ENCODE measurements at regions not wholly inside any gene's neighbourhood (a gene's known extent, or its start where the extent isn't known, plus 50 kb on each side); places are given as distances from the start of the nearest gene placed in this dataset.

- Mint-ChIP-seq H3K9me3 (no peaks in the 10 kb centered on the region), H3K27me3 (ENCODE audit: insufficient read depth) (no peaks in the 10 kb centered on the region), H3K4me1 (peaks cover 15% of the 10 kb centered on the region), H3K36me3 (ENCODE audit: low read depth) (no peaks in the 10 kb centered on the region), H3K27ac (no peak overlapping the region), H3K4me3 (no peak overlapping the region)
- Histone ChIP-seq H3K36me3 (ENCODE audit: control insufficient read depth, insufficient read depth, low read length) (no peaks in the 10 kb centered on the region), H3K4me1 (ENCODE audit: control insufficient read depth, insufficient read depth, low read length) (peaks cover 5% of the 10 kb centered on the region), H3K9me3 (ENCODE audit: control insufficient read depth, low read length) (no peaks in the 10 kb centered on the region), H3K27me3 (ENCODE audit: control insufficient read depth, insufficient read depth, low read length, poor library complexity, severe bottlenecking) (no peaks in the 10 kb centered on the region), H3K27ac (ENCODE audit: low read depth, low read length) (no peak overlapping the region), H3K9ac (ENCODE audit: extremely low read depth, low read length, poor library complexity, severe bottlenecking) (no peak overlapping the region), H3K4me3 (ENCODE audit: low read length) (no peak overlapping the region)
- TF ChIP-seq CTCF (conservative IDR thresholded peaks at IDR 0.05): no peak
- WGBS, 2 experiments (ENCODE audit: insufficient coverage in 1 of 2, insufficient read length in 1 of 2): 100% methylated on average over 1 of the region's 1 CpG
- DNase-seq: no peak
These were observed 110.9 kb upstream of the TPM1 start for GRCh38 chr15:62931650-62932049.

GRCh38 chr15:62932436-62932835 is 110.1 kb upstream of the TPM1 start:
- H3K4me1 ChIP-seq (ENCODE audit: control insufficient read depth, insufficient read depth, low read length): peaks cover 5% of the 10 kb centered on the region
- no peaks in the 10 kb centered on the region for H3K9me3 ChIP-seq (ENCODE audit: control insufficient read depth, low read length)
- H3K27ac Mint-ChIP-seq: no peak overlapping the region
- no peaks in the 10 kb centered on the region for H3K27me3 ChIP-seq (ENCODE audit: control insufficient read depth, insufficient read depth, low read length, poor library complexity, severe bottlenecking)
- H3K4me1 Mint-ChIP-seq: peaks cover 15% of the 10 kb centered on the region
- H3K36me3 ChIP-seq (ENCODE audit: control insufficient read depth, insufficient read depth, low read length): no peaks in the 10 kb centered on the region
- H3K9me3 Mint-ChIP-seq: no peaks in the 10 kb centered on the region
- no peak for TF ChIP-seq CTCF (conservative IDR thresholded peaks at IDR 0.05)
- no peak overlapping the region for H3K9ac ChIP-seq (ENCODE audit: extremely low read depth, low read length, poor library complexity, severe bottlenecking)
- 0 to 13% methylated on average over 1 of the region's 1 CpG for WGBS, 2 experiments (ENCODE audit: insufficient coverage in 1 of 2, insufficient read length in 1 of 2)
- no peaks in the 10 kb centered on the region for H3K36me3 Mint-ChIP-seq (ENCODE audit: low read depth)
- no peak for DNase-seq
- H3K27ac ChIP-seq (ENCODE audit: low read depth, low read length): no peak overlapping the region
- no peaks in the 10 kb centered on the region for H3K27me3 Mint-ChIP-seq (ENCODE audit: insufficient read depth)
- H3K4me3 ChIP-seq (ENCODE audit: low read length): no peak overlapping the region
- H3K4me3 Mint-ChIP-seq: no peak overlapping the region

- H3K27ac ChIP-seq (ENCODE audit: low read depth, low read length): no peak overlapping the region
- WGBS, 2 experiments (ENCODE audit: insufficient coverage in 1 of 2, insufficient read length in 1 of 2): 88% methylated on average over 2 of the region's 2 CpGs; no CpG with 5 or more reads in 1 of the 2 experiments
- no peak for TF ChIP-seq CTCF (conservative IDR thresholded peaks at IDR 0.05)
These were observed 109.2 kb upstream of the TPM1 start for GRCh38 chr15:62933386-62933785.

More at GRCh38 chr15:62933386-62933785, 109.2 kb upstream of the TPM1 start:
- Mint-ChIP-seq H3K36me3 (ENCODE audit: low read depth) (no peaks in the 10 kb centered on the region), H3K27me3 (ENCODE audit: insufficient read depth) (peaks cover 3% of the 10 kb centered on the region), H3K27ac (no peak overlapping the region), H3K4me3 (no peak overlapping the region), H3K9me3 (no peaks in the 10 kb centered on the region), H3K4me1 (peaks cover 15% of the 10 kb centered on the region)
- Histone ChIP-seq H3K4me3 (ENCODE audit: low read length) (no peak overlapping the region), H3K27me3 (ENCODE audit: control insufficient read depth, insufficient read depth, low read length, poor library complexity, severe bottlenecking) (no peaks in the 10 kb centered on the region), H3K36me3 (ENCODE audit: control insufficient read depth, insufficient read depth, low read length) (no peaks in the 10 kb centered on the region), H3K9ac (ENCODE audit: extremely low read depth, low read length, poor library complexity, severe bottlenecking) (no peak overlapping the region), H3K9me3 (ENCODE audit: control insufficient read depth, low read length) (no peaks in the 10 kb centered on the region), H3K4me1 (ENCODE audit: control insufficient read depth, insufficient read depth, low read length) (peaks cover 5% of the 10 kb centered on the region)
- DNase-seq: no peak

All from endodermal cell (in vitro differentiated cells).